Keratinocyte (primary cell): ENCODE measurements at regions not wholly inside any gene's neighbourhood (a gene's known extent, or its start where the extent isn't known, plus 50 kb on each side); places are given as distances from the start of the nearest gene placed in this dataset.

ENCODE experiments used
- DNase-seq: peaks from one replicate; pipeline ENCODE4 v3.0.0-alpha.2; 2011; ENCODE audit warnings: low read depth, missing footprints, low spot score
- FAIRE-seq: peaks from 2 replicates; lab custom pipeline; 2011; peaks lifted over from hg19 to GRCh38; lab: Jason Lieb, UNC
- H2AFZ ChIP-seq: 2 replicates; pipeline ENCODE4 v1.6.0; 2012; ENCODE audit warnings: low read length, control low read depth, inconsistent platforms; ENCODE audit not compliant: control insufficient read depth
- H3K27ac ChIP-seq: 2 replicates; pipeline ENCODE4 v1.5.1; 2011; ENCODE audit warnings: low read length; ENCODE audit not compliant: control insufficient read depth, insufficient read depth
- H3K27me3 ChIP-seq: 3 replicates; pipeline ENCODE4 v1.6.0; 2011; ENCODE audit warnings: low read length; ENCODE audit not compliant: control insufficient read depth, insufficient read depth; ENCODE audit errors: extremely low read depth
- H3K36me3 ChIP-seq, 2 experiments: 2 replicates in 1 of 2; 3 replicates in 1 of 2; pipeline ENCODE4 v1.5.1; 2011; ENCODE audit warnings: low read length in 2 of 2, mild to moderate bottlenecking in 1 of 2; ENCODE audit not compliant: control insufficient read depth in 2 of 2, insufficient read depth in 2 of 2; ENCODE audit errors: extremely low read depth in 1 of 2
- H3K4me1 ChIP-seq: 3 replicates; pipeline ENCODE4 v1.5.1; 2011; ENCODE audit warnings: low read length; ENCODE audit not compliant: control insufficient read depth, insufficient read depth; ENCODE audit errors: extremely low read depth
- H3K4me2 ChIP-seq: 3 replicates; pipeline ENCODE4 v1.6.0; 2011; ENCODE audit warnings: low read depth, low read length; ENCODE audit not compliant: control insufficient read depth, insufficient read depth; ENCODE audit errors: extremely low read depth
- H3K4me3 ChIP-seq, 3 experiments: fragments of 200-600 bp in 1 of 3; sonication (generic) in 1 of 3; 2 replicates in 2 of 3; 3 replicates in 1 of 3; pipeline ENCODE4 v1.5.1; 2011 to 2016; ENCODE audit warnings: low read length in 3 of 3, mild to moderate bottlenecking in 3 of 3, control low read depth in 2 of 3, inconsistent platforms in 1 of 3, low read depth in 1 of 3, mixed read lengths in 1 of 3, mixed run types in 1 of 3, moderate library complexity in 1 of 3; ENCODE audit not compliant: control insufficient read depth in 2 of 3, insufficient read depth in 2 of 3; ENCODE audit errors: extremely low read depth in 1 of 3
- H3K79me2 ChIP-seq: 2 replicates; pipeline ENCODE4 v1.6.0; 2012; ENCODE audit warnings: low read length; ENCODE audit not compliant: control insufficient read depth, insufficient read depth
- H3K9ac ChIP-seq: 3 replicates; pipeline ENCODE4 v1.6.0; 2011; ENCODE audit warnings: low read length; ENCODE audit not compliant: control insufficient read depth, insufficient read depth; ENCODE audit errors: extremely low read depth
- H3K9me1 ChIP-seq: 3 replicates; pipeline ENCODE4 v1.6.0; 2011; ENCODE audit warnings: low read length; ENCODE audit not compliant: control insufficient read depth, insufficient read depth; ENCODE audit errors: extremely low read depth
- H3K9me3 ChIP-seq: 2 replicates; pipeline ENCODE4 v1.5.1; 2012; ENCODE audit warnings: low read depth, low read length; ENCODE audit not compliant: control insufficient read depth
- H4K20me1 ChIP-seq: 3 replicates; pipeline ENCODE4 v1.6.0; 2011; ENCODE audit warnings: low read length; ENCODE audit not compliant: control insufficient read depth, insufficient read depth; ENCODE audit errors: extremely low read depth
- CTCF ChIP-seq, 3 experiments: IDR thresholded peaks in 1 of 3; conservative IDR thresholded peaks in 1 of 3; optimal IDR thresholded peaks in 1 of 3; 2 replicates in 2 of 3; 3 replicates in 1 of 3; pipeline versions ENCODE3 to v1.5.1; 2011; ENCODE audit warnings: low read length in 3 of 3, mild to moderate bottlenecking in 3 of 3, moderate library complexity in 2 of 3, control low read depth in 1 of 3, inconsistent platforms in 1 of 3; ENCODE audit not compliant: insufficient read depth in 2 of 3; ENCODE audit errors: extremely low read depth in 1 of 3
- EZH2 ChIP-seq: IDR thresholded peaks from one replicate; pipeline ENCODE4 v1.6.1; 2012; ENCODE audit warnings: inconsistent platforms, mild to moderate bottlenecking, low read length, moderate library complexity
- dilution Hi-C: fragments of 300-500 bp; cut with MboI; formaldehyde crosslinking; loops from one replicate; pipeline ENCODE4 v1.7.0; 2020; ENCODE audit warnings: low sequenced_read_pairs; ENCODE audit not compliant: extremely low pct_ligation_motif_present

GRCh38 chr6:74415056-74415455 lies 719.1 kb downstream of the CD109 start:
- no peak overlapping the region for H3K4me3 ChIP-seq
- no peaks in the 10 kb centered on the region for H3K79me2 ChIP-seq
- H3K27ac ChIP-seq, result no peak overlapping the region
- H3K36me3 ChIP-seq, result no peaks in the 10 kb centered on the region
- FAIRE-seq (no peak), DNase-seq (no peak)
- no peak for TF ChIP-seq EZH2
- TF ChIP-seq CTCF (optimal IDR thresholded peaks at IDR 0.05 in 1 of 3, IDR thresholded peaks at IDR 0.05 in 1 of 3, conservative IDR thresholded peaks at IDR 0.05 in 1 of 3; ENCODE audit: extremely low read depth in 1 of 3, insufficient read depth in 2 of 3, low read length in 3 of 3), result no peak
- no peak overlapping the region for H3K9ac ChIP-seq
- H3K4me2 ChIP-seq, result no peak overlapping the region
- no peaks in the 10 kb centered on the region for H3K9me3 ChIP-seq
- no peaks in the 10 kb centered on the region for H3K4me1 ChIP-seq
- H4K20me1 ChIP-seq, result no peaks in the 10 kb centered on the region
- no peaks in the 10 kb centered on the region for H3K9me1 ChIP-seq
- no peak overlapping the region for H2AFZ ChIP-seq
- no peaks in the 10 kb centered on the region for H3K27me3 ChIP-seq
- dilution Hi-C loops, result no loop called here

GRCh38 chr6:74410630-74411029 lies 714.6 kb downstream of the CD109 start:
- H3K4me3 ChIP-seq, result no peak overlapping the region
- no peak for TF ChIP-seq EZH2
- TF ChIP-seq CTCF (optimal IDR thresholded peaks at IDR 0.05 in 1 of 3, IDR thresholded peaks at IDR 0.05 in 1 of 3, conservative IDR thresholded peaks at IDR 0.05 in 1 of 3; ENCODE audit: extremely low read depth in 1 of 3, insufficient read depth in 2 of 3, low read length in 3 of 3), result no peak
- no peaks in the 10 kb centered on the region for H4K20me1 ChIP-seq
- H2AFZ ChIP-seq, result no peak overlapping the region
- H3K27ac ChIP-seq, result no peak overlapping the region
- H3K4me1 ChIP-seq, result no peaks in the 10 kb centered on the region
- no peak overlapping the region for H3K4me2 ChIP-seq
- FAIRE-seq, result no peak
- no peak for DNase-seq
- no peaks in the 10 kb centered on the region for H3K79me2 ChIP-seq
- H3K27me3 ChIP-seq, result no peaks in the 10 kb centered on the region
- H3K9me3 ChIP-seq, result no peaks in the 10 kb centered on the region
- dilution Hi-C loops, result no loop called here
- H3K9me1 ChIP-seq, result no peaks in the 10 kb centered on the region
- no peaks in the 10 kb centered on the region for H3K36me3 ChIP-seq
- no peak overlapping the region for H3K9ac ChIP-seq
